HCT116 (cell line): ENCODE measurements at regions not wholly inside any gene's neighbourhood (a gene's known extent, or its start where the extent isn't known, plus 50 kb on each side); places are given as distances from the start of the nearest gene placed in this dataset.

ENCODE experiments used
- ATAC-seq: fragments of 200-7000 bp; cut with Tn5 transposase; 2 replicates; pipeline ENCODE4 v1.9.1; 2020; ENCODE audit warnings: mild to moderate bottlenecking, moderate library complexity
- BruUV-seq: library from RNA; stranded (reverse); fragments of 400-500 nt; replicated peaks from 2 replicates; lab custom pipeline; 2021; lab: Mats Ljungman, UMichigan
- CTCF ChIA-PET: fragments of 300-600 bp; sonication (Branson Sonifier 250); formaldehyde crosslinking; loops from one replicate; lab custom pipeline; 2021; ENCODE audit warnings: antibody characterized with exemption; lab: Charles Lee
- POLR2A ChIA-PET: fragments of 300-600, 350-600 bp; sonication (Branson Sonifier 250); formaldehyde crosslinking; loops from one replicate; lab custom pipeline; 2021; ENCODE audit warnings: antibody characterized with exemption; lab: Charles Lee
- RAD21 ChIA-PET, 2 experiments: fragments of 300-600 bp; sonication (Branson Sonifier 250); formaldehyde crosslinking; loops; one replicate each; lab custom pipeline; 2023; ENCODE audit warnings: low total read pairs in 2 of 2; ENCODE audit not compliant: uncharacterized antibody in 2 of 2, unreplicated experiment in 2 of 2, low non-redundant PET in 1 of 2; lab: Charles Lee
- DNase-seq: peaks from one replicate; pipeline ENCODE4 v3.0.0-alpha.2; 2010; ENCODE audit warnings: low read depth, low spot score
- H2AFZ ChIP-seq: fragments of 200-600 bp; shearing (Covaris generic), sonication (generic); 2 replicates; pipeline ENCODE4 v1.6.1; 2017; ENCODE audit warnings: low read depth, mixed run types, mixed read lengths, antibody characterized with exemption, low read length; ENCODE audit not compliant: poor library complexity, severe bottlenecking
- H3K27ac ChIP-seq: 2 replicates; pipeline ENCODE4 v1.5.1; 2012; ENCODE audit warnings: low read depth, low read length
- H3K27me3 ChIP-seq: fragments of 200-600 bp; sonication (generic); 2 replicates; pipeline ENCODE4 v1.6.1; 2016; ENCODE audit warnings: mixed run types, low read length, mixed read lengths; ENCODE audit not compliant: insufficient read depth
- H3K36me3 ChIP-seq, 2 experiments: fragments of 200-500 bp in 1 of 2; fragments of 200-600 bp in 1 of 2; sonication (Bioruptor generic) in 1 of 2; sonication (generic) in 1 of 2; 2 replicates each; pipeline versions ENCODE4 v1.5.1 to v1.6.1; 2014 to 2016; ENCODE audit warnings: low read length in 2 of 2, inconsistent platforms in 1 of 2, mixed read lengths in 1 of 2, mixed run types in 1 of 2; ENCODE audit not compliant: insufficient read depth in 2 of 2, control insufficient read depth in 1 of 2
- H3K4me1 ChIP-seq, 2 experiments: fragments of 200-600 bp in 1 of 2; sonication (generic) in 1 of 2; 2 replicates each; pipeline versions ENCODE4 v1.5.1 to v1.6.1; 2012 to 2017; ENCODE audit warnings: low read length in 2 of 2, inconsistent platforms in 1 of 2, mild to moderate bottlenecking in 1 of 2, mixed read lengths in 1 of 2, mixed run types in 1 of 2, moderate library complexity in 1 of 2; ENCODE audit not compliant: insufficient read depth in 2 of 2, control insufficient read depth in 1 of 2
- H3K4me2 ChIP-seq: fragments of 200-600 bp; sonication (generic); 2 replicates; pipeline ENCODE4 v1.6.1; 2017; ENCODE audit warnings: mixed run types, low read length, mixed read lengths
- H3K4me3 ChIP-seq, 2 experiments: fragments of 200-600 bp in 1 of 2; sonication (generic) in 1 of 2; replicated peaks in 1 of 2; 2 replicates each; pipeline ENCODE4 v1.5.1; 2011 to 2016; ENCODE audit warnings: low read length in 2 of 2, control low read depth in 1 of 2, low read depth in 1 of 2, mild to moderate bottlenecking in 1 of 2, mixed read lengths in 1 of 2, mixed run types in 1 of 2
- H3K79me2 ChIP-seq: fragments of 200-600 bp; sonication (generic); 2 replicates; pipeline ENCODE4 v1.6.1; 2017; ENCODE audit warnings: mild to moderate bottlenecking, mixed run types, low read length, moderate library complexity, mixed read lengths; ENCODE audit not compliant: insufficient read depth
- H3K9ac ChIP-seq: fragments of 200-600 bp; sonication (generic); 2 replicates; pipeline ENCODE4 v1.6.1; 2016; ENCODE audit warnings: low read length, mixed read lengths
- H3K9me2 ChIP-seq: fragments of 200-600 bp; sonication (generic), shearing (Covaris generic); 2 replicates; pipeline ENCODE4 v1.6.1; 2017; ENCODE audit warnings: mixed run types, mild to moderate bottlenecking, moderate library complexity; ENCODE audit not compliant: insufficient read depth
- H3K9me3 ChIP-seq, 2 experiments: fragments of 200-500 bp in 1 of 2; fragments of 200-600 bp in 1 of 2; sonication (Bioruptor generic) in 1 of 2; sonication (generic) in 1 of 2; 2 replicates each; pipeline ENCODE4 v1.6.1; 2014 to 2017; ENCODE audit warnings: low read length in 2 of 2, mixed read lengths in 2 of 2, inconsistent platforms in 1 of 2, low read depth in 1 of 2, mild to moderate bottlenecking in 1 of 2, mixed run types in 1 of 2, moderate library complexity in 1 of 2; ENCODE audit not compliant: control insufficient read depth in 1 of 2, insufficient read depth in 1 of 2
- H4K20me1 ChIP-seq: fragments of 200-600 bp; sonication (generic), shearing (Covaris generic); 2 replicates; pipeline ENCODE4 v1.6.1; 2017; ENCODE audit warnings: mixed run types, mild to moderate bottlenecking, moderate library complexity; ENCODE audit not compliant: insufficient read depth
- CBX3 ChIP-seq: IDR thresholded peaks from 2 replicates; pipeline ENCODE4 v1.6.1; 2012; ENCODE audit warnings: low read depth
- CEBPB ChIP-seq: IDR thresholded peaks from 2 replicates; pipeline ENCODE4 v1.6.1; 2012; ENCODE audit warnings: low read depth
- EGR1 ChIP-seq: IDR thresholded peaks from 2 replicates; pipeline ENCODE4 v1.6.1; 2012; ENCODE audit warnings: low read depth
- EZH2 ChIP-seq: fragments of 200-600 bp; sonication (generic); IDR thresholded peaks from 2 replicates; pipeline ENCODE4 v1.6.1; 2017; ENCODE audit warnings: antibody characterized with exemption, mixed run types
- EZH2phosphoT487 ChIP-seq: fragments of 200-600 bp; IDR thresholded peaks from 2 replicates; pipeline ENCODE4 v1.6.1; 2018; ENCODE audit warnings: antibody characterized with exemption, borderline replicate concordance
- POLR2A ChIP-seq: IDR thresholded peaks from 2 replicates; pipeline ENCODE4 v1.7.0; 2011; ENCODE audit warnings: borderline replicate concordance; ENCODE audit not compliant: insufficient read depth, insufficient read length; ENCODE audit errors: extremely low read depth
- POLR2AphosphoS5 ChIP-seq: IDR thresholded peaks from 2 replicates; pipeline ENCODE4 v1.6.1; 2011; ENCODE audit warnings: mild to moderate bottlenecking, low read depth, low read length, moderate library complexity
- RAD21 ChIP-seq: IDR thresholded peaks from 2 replicates; pipeline ENCODE4 v1.6.1; 2012; ENCODE audit warnings: low read depth, mild to moderate bottlenecking
- SIN3A ChIP-seq: IDR thresholded peaks from 2 replicates; pipeline ENCODE4 v1.6.1; 2012; ENCODE audit warnings: low read depth
- SRF ChIP-seq: IDR thresholded peaks from 2 replicates; pipeline ENCODE4 v1.6.1; 2012; ENCODE audit warnings: low read depth
- TCF7L2 ChIP-seq: IDR thresholded peaks from 2 replicates; pipeline ENCODE4 v1.7.0; 2011; ENCODE audit warnings: borderline replicate concordance, inconsistent platforms; ENCODE audit not compliant: insufficient read depth, insufficient read length; ENCODE audit errors: extremely low read depth
- ZFX ChIP-seq: fragments of 450-650 bp; IDR thresholded peaks from 2 replicates; pipeline ENCODE4 v1.6.1; 2017
- intact Hi-C: fragments of 100-400 bp; cut with micrococcal nuclease; formaldehyde crosslinking; loops from 2 replicates; pipeline ENCODE4 v1.10.0; 2022
- TF ChIP-seq, protein P1 (sequence below), 3 experiments: fragments of 200-600 bp in 1 of 3; sonication (generic) in 1 of 3; IDR thresholded peaks in 2 of 3; conservative IDR thresholded peaks in 1 of 3; 2 replicates each; pipeline ENCODE4 v1.5.1; 2012 to 2017; ENCODE audit warnings: low read depth in 2 of 3, low read length in 2 of 3, antibody characterized with exemption in 1 of 3, borderline replicate concordance in 1 of 3, control low read depth in 1 of 3, mild to moderate bottlenecking in 1 of 3, mixed read lengths in 1 of 3, mixed run types in 1 of 3, moderate library complexity in 1 of 3; ENCODE audit not compliant: insufficient read depth in 1 of 3
- TF ChIP-seq, protein P2 (sequence below): IDR thresholded peaks from 2 replicates; pipeline ENCODE4 v1.6.1; 2012

DNA sequence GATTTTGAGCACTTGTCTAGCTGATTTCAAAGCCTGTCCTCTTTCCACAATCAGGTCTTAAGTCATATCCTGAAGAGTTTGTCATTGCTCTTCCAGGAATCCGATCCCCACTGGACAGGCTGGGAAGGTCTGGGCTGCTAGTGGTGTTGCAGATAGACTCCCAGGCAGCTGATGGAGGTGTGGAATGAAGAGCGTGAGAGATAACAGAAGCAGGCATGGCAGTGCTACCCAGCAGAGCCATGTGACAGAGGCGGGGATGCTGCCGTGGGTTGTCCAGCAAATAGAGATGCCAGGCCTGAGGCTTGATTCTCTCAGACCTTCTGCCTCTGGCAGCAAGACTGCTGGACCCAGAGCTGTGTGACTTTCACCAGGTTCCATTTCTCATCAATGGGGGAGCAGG is 116.5 kb upstream of the EEPD1 start:
- POLR2A ChIA-PET: no interaction called here
- ATAC-seq (no peak), DNase-seq (no peak)
- H3K9me2 ChIP-seq: no peaks in the 10 kb centered on the region
- intact Hi-C loops: no loop called here
- RAD21 ChIA-PET: no interaction called here
- no peaks in the 10 kb centered on the region for H4K20me1 ChIP-seq
- H3K4me1 ChIP-seq: no peaks in the 10 kb centered on the region
- no peak overlapping the region for H3K4me3 ChIP-seq
- no peak overlapping the region for H3K9ac ChIP-seq
- H2AFZ ChIP-seq: no peak overlapping the region
- H3K9me3 ChIP-seq: no peaks in the 10 kb centered on the region
- H3K4me2 ChIP-seq: no peak overlapping the region
- H3K79me2 ChIP-seq: no peaks in the 10 kb centered on the region
- no peaks in the 10 kb centered on the region for H3K36me3 ChIP-seq
- BruUV-seq: no TSS peak
- CTCF ChIA-PET: no interaction called here
- no peaks in the 10 kb centered on the region for H3K27me3 ChIP-seq
- no peak for TF ChIP-seq EZH2
- H3K27ac ChIP-seq: no peak overlapping the region

DNA sequence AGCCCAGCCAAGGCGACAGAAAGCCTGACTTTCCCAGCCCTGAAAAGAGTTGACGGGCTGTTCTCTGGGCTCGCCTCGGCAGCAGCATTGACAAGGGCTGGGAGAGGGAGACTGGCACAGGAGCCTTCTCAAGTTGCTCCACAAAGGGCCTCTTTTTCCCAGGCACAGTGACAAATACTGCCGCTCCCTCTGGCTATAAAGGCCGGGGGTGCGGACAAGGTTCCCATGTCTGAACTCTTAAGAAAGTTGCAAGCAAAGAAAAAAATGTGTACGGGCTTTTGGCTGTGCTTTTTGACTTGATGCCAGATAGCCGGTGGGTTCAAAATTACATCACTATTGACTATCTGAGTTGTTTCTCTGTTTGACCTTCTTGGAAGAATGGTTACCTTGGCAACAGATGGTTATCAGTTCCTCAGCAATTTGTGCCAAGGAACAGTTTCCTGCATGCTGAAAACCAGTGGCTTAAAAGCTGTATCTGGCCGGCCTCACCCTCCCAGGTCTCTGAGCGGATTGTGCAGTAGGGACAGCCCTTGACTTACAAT is 115.9 kb upstream of the EEPD1 start:
- no peak overlapping the region for H3K27ac ChIP-seq
- no peak overlapping the region for H2AFZ ChIP-seq
- no peak for TF ChIP-seq ZFX
- no peak for TF ChIP-seq TCF7L2
- TF ChIP-seq RAD21: no peak
- no peak for TF ChIP-seq SIN3A
- TF ChIP-seq POLR2A: no peak
- TF ChIP-seq EGR1: no peak
- TF ChIP-seq, protein P1, sequence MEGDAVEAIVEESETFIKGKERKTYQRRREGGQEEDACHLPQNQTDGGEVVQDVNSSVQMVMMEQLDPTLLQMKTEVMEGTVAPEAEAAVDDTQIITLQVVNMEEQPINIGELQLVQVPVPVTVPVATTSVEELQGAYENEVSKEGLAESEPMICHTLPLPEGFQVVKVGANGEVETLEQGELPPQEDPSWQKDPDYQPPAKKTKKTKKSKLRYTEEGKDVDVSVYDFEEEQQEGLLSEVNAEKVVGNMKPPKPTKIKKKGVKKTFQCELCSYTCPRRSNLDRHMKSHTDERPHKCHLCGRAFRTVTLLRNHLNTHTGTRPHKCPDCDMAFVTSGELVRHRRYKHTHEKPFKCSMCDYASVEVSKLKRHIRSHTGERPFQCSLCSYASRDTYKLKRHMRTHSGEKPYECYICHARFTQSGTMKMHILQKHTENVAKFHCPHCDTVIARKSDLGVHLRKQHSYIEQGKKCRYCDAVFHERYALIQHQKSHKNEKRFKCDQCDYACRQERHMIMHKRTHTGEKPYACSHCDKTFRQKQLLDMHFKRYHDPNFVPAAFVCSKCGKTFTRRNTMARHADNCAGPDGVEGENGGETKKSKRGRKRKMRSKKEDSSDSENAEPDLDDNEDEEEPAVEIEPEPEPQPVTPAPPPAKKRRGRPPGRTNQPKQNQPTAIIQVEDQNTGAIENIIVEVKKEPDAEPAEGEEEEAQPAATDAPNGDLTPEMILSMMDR (IDR thresholded peaks at IDR 0.05 in 2 of 3, conservative IDR thresholded peaks at IDR 0.05 in 1 of 3; ENCODE audit: borderline replicate concordance in 1 of 3, insufficient read depth in 1 of 3, low read depth in 2 of 3, low read length in 2 of 3): no peak
- no peak for TF ChIP-seq CEBPB
- TF ChIP-seq SRF: no peak
- TF ChIP-seq POLR2AphosphoS5: no peak
- no peak for TF ChIP-seq CBX3
- TF ChIP-seq, protein P2, sequence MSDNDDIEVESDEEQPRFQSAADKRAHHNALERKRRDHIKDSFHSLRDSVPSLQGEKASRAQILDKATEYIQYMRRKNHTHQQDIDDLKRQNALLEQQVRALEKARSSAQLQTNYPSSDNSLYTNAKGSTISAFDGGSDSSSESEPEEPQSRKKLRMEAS: no peak
- no peak for TF ChIP-seq EZH2phosphoT487
- H3K4me3 ChIP-seq: no peak overlapping the region
- intact Hi-C loops: no loop called here
- DNase-seq (no peak), ATAC-seq (no peak)
- H3K9ac ChIP-seq: no peak overlapping the region
- CTCF ChIA-PET: no interaction called here
- H3K4me1 ChIP-seq: no peaks in the 10 kb centered on the region
- H3K9me2 ChIP-seq: no peaks in the 10 kb centered on the region
- RAD21 ChIA-PET: no interaction called here
- no peak overlapping the region for H3K4me2 ChIP-seq
- no peaks in the 10 kb centered on the region for H3K27me3 ChIP-seq
- no peaks in the 10 kb centered on the region for H4K20me1 ChIP-seq
- POLR2A ChIA-PET: no interaction called here
- H3K9me3 ChIP-seq: no peaks in the 10 kb centered on the region
- BruUV-seq: no TSS peak
- H3K79me2 ChIP-seq: no peaks in the 10 kb centered on the region
- no peaks in the 10 kb centered on the region for H3K36me3 ChIP-seq
